DND-41 (cell line): ENCODE measurements at regions not wholly inside any gene's neighbourhood (a gene's known extent, or its start where the extent isn't known, plus 50 kb on each side); places are given as distances from the start of the nearest gene placed in this dataset.

Experiments used
- ATAC-seq: fragments of 200-7000 bp; cut with Tn5 transposase; 3 replicates; pipeline ENCODE4 v1.9.1; 2021; ENCODE audit warnings: low read depth; ENCODE audit not compliant: insufficient read depth
- DNase-seq: peaks from one replicate; pipeline ENCODE4 v3.0.0-alpha.2; 2020
- H2AFZ ChIP-seq: 2 replicates; pipeline ENCODE4 v1.6.0; 2012; ENCODE audit warnings: low read depth, low read length
- H3K27ac ChIP-seq: 2 replicates; pipeline ENCODE4 v1.5.1; 2012; ENCODE audit warnings: low read length, inconsistent platforms
- H3K27me3 ChIP-seq: fragments of 200-600 bp; sonication (generic); 2 replicates; pipeline ENCODE4 v1.6.0; 2012; ENCODE audit warnings: low read length, mild to moderate bottlenecking, inconsistent platforms; ENCODE audit not compliant: insufficient read depth, poor library complexity
- H3K36me3 ChIP-seq: 2 replicates; pipeline ENCODE4 v1.5.1; 2012; ENCODE audit warnings: low read length, inconsistent platforms; ENCODE audit not compliant: insufficient read depth
- H3K4me1 ChIP-seq: 2 replicates; pipeline ENCODE4 v1.5.1; 2012; ENCODE audit warnings: mild to moderate bottlenecking, low read length; ENCODE audit not compliant: insufficient read depth
- H3K4me2 ChIP-seq: 2 replicates; pipeline ENCODE4 v1.6.0; 2012; ENCODE audit warnings: mild to moderate bottlenecking, moderate library complexity, low read length, inconsistent platforms; ENCODE audit not compliant: insufficient read depth
- H3K4me3 ChIP-seq, 2 experiments: fragments of 200-600 bp in 1 of 2; shearing (Covaris generic) in 1 of 2; 2 replicates each; pipeline ENCODE4 v1.5.1; 2012 to 2016; ENCODE audit warnings: inconsistent platforms in 2 of 2, low read length in 2 of 2, mild to moderate bottlenecking in 2 of 2, low read depth in 1 of 2, moderate library complexity in 1 of 2
- H3K79me2 ChIP-seq: 2 replicates; pipeline ENCODE4 v1.6.0; 2012; ENCODE audit warnings: low read length, inconsistent platforms; ENCODE audit not compliant: insufficient read depth
- H3K9ac ChIP-seq: 2 replicates; pipeline ENCODE4 v1.6.0; 2012; ENCODE audit warnings: low read depth, mild to moderate bottlenecking, inconsistent platforms, low read length, moderate library complexity
- H3K9me3 ChIP-seq: 2 replicates; pipeline ENCODE4 v1.5.1; 2012; ENCODE audit warnings: low read length, moderate library complexity, mild to moderate bottlenecking, inconsistent platforms; ENCODE audit not compliant: insufficient read depth, severe bottlenecking
- H4K20me1 ChIP-seq: 2 replicates; pipeline ENCODE4 v1.6.0; 2012; ENCODE audit warnings: low read length; ENCODE audit not compliant: insufficient read depth
- EZH2 ChIP-seq: IDR thresholded peaks from 3 replicates; pipeline ENCODE4 v1.6.1; 2012; ENCODE audit warnings: borderline replicate concordance, low read depth, mild to moderate bottlenecking, moderate library complexity, low read length, inconsistent platforms; ENCODE audit not compliant: severe bottlenecking
- TF ChIP-seq, protein P1 (sequence below): IDR thresholded peaks from 2 replicates; pipeline ENCODE4 v1.5.1; 2012; ENCODE audit warnings: borderline replicate concordance, low read length, moderate library complexity, mild to moderate bottlenecking; ENCODE audit not compliant: poor library complexity, severe bottlenecking; ENCODE audit errors: extremely low read depth

DNA sequence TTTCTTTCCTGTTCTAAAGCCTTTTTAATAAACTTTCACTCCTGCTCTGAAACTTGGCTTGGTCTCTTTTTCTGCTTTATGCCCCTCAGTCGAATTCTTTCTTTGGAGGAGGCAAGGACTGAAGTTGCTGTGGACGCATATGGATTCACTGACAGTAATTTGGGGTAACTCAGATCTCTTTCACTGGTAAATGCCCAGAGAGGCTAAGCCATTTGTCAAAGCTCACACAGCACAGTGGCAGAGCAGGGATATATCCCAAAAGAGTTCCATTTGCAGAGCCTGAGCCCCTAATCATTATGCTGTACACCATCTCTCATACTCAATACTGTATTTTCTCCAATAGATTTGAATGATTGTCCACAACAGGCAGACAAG lies 72.3 kb upstream of the GALNT15 start:
- no peak overlapping the region for H2AFZ ChIP-seq
- H3K9ac ChIP-seq: no peak overlapping the region
- H3K27ac ChIP-seq: no peak overlapping the region
- H3K36me3 ChIP-seq: no peaks in the 10 kb centered on the region
- H3K4me3 ChIP-seq: no peak overlapping the region
- H3K9me3 ChIP-seq: no peaks in the 10 kb centered on the region
- no peaks in the 10 kb centered on the region for H3K4me1 ChIP-seq
- DNase-seq (no peak), ATAC-seq (no peak)
- H3K4me2 ChIP-seq: no peak overlapping the region
- H4K20me1 ChIP-seq: no peaks in the 10 kb centered on the region
- H3K79me2 ChIP-seq: no peaks in the 10 kb centered on the region
- no peak for TF ChIP-seq EZH2
- TF ChIP-seq, protein P1, sequence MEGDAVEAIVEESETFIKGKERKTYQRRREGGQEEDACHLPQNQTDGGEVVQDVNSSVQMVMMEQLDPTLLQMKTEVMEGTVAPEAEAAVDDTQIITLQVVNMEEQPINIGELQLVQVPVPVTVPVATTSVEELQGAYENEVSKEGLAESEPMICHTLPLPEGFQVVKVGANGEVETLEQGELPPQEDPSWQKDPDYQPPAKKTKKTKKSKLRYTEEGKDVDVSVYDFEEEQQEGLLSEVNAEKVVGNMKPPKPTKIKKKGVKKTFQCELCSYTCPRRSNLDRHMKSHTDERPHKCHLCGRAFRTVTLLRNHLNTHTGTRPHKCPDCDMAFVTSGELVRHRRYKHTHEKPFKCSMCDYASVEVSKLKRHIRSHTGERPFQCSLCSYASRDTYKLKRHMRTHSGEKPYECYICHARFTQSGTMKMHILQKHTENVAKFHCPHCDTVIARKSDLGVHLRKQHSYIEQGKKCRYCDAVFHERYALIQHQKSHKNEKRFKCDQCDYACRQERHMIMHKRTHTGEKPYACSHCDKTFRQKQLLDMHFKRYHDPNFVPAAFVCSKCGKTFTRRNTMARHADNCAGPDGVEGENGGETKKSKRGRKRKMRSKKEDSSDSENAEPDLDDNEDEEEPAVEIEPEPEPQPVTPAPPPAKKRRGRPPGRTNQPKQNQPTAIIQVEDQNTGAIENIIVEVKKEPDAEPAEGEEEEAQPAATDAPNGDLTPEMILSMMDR: no peak
- no peaks in the 10 kb centered on the region for H3K27me3 ChIP-seq

DNA sequence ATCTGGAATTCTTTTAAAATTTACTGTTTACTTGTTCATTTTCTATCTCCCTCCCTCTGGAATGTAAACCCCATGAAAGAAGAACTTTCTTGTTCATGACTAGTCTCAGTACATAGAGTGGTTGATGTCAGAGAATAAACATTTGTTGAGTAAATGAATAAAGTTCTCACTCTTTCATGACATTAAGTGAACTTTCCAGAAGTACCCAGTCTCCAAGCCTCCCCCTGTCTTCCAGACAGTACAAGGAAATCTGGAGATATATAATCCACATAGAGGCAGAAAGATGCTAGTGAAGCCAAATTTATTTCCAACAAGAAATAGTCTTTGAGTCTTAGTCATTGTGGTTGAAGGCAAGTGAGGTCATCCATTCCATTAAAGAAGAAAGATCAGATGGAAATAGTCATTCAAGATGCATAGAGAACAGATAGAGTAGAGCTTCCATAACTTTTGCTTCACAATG lies 71.5 kb upstream of the GALNT15 start:
- no peaks in the 10 kb centered on the region for H3K79me2 ChIP-seq
- H3K36me3 ChIP-seq: no peaks in the 10 kb centered on the region
- no peak overlapping the region for H3K27ac ChIP-seq
- H3K4me2 ChIP-seq: no peak overlapping the region
- peaks cover 1% of the 10 kb centered on the region for H3K9me3 ChIP-seq
- ATAC-seq (no peak), DNase-seq (no peak)
- no peak overlapping the region for H2AFZ ChIP-seq
- no peaks in the 10 kb centered on the region for H4K20me1 ChIP-seq
- H3K4me1 ChIP-seq: no peaks in the 10 kb centered on the region
- H3K9ac ChIP-seq: no peak overlapping the region
- no peak overlapping the region for H3K4me3 ChIP-seq
- no peak for TF ChIP-seq EZH2
- TF ChIP-seq, protein P1: no peak
- H3K27me3 ChIP-seq: no peaks in the 10 kb centered on the region

DNA sequence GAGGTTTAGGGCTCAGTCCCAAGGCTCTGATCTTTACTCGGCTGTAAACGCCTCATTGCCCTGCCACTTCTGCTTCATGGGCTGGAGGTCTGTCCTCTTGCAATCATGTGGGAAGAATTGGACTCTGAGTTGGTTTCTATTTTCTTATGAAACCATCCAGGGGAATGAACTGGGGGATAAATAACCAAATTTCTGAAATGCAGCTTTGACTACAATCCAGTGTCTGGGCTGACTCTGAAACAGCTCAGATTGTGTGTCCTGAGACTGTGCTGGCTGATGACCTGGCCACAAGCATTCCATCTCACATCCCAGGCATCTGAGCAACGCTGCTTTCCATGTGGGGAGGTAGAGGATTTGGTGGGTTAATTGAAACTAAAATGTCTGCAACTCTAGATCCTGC lies 71.0 kb upstream of the GALNT15 start:
- Histone ChIP-seq H3K4me1 (no peaks in the 10 kb centered on the region), H3K27me3 (no peaks in the 10 kb centered on the region), H4K20me1 (no peaks in the 10 kb centered on the region), H3K9me3 (peaks cover 2% of the 10 kb centered on the region), H2AFZ (no peak overlapping the region), H3K79me2 (no peaks in the 10 kb centered on the region), H3K4me2 (no peak overlapping the region), H3K36me3 (no peaks in the 10 kb centered on the region), H3K27ac (no peak overlapping the region), H3K9ac (no peak overlapping the region), H3K4me3 (no peak overlapping the region)
- no peak for ATAC-seq
- TF ChIP-seq, protein P1: no peak
- TF ChIP-seq EZH2: no peak
- no peak for DNase-seq

DNA sequence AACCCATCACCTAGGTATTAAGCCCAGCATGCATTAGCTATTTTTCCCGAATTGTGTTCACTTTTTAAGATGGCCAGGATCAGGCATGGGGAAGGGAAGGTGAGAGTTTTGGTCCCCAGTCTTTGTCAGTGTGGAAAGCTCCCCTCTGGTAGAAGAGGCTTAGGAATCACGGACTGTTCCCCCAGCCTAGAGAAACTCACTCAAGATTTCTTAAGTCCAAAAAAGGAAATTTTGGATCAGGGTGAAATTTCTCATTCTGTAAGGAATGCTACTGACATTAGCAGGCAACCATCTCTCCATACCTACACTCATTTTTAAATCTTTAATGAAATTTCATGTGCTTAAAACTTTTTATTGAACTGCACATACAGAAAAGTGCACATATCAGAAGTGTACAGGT lies 70.3 kb upstream of the GALNT15 start:
- ATAC-seq (no peak), DNase-seq (no peak)
- H4K20me1 ChIP-seq: no peaks in the 10 kb centered on the region
- H3K4me3 ChIP-seq: no peak overlapping the region
- H3K9ac ChIP-seq: no peak overlapping the region
- TF ChIP-seq EZH2: no peak
- TF ChIP-seq, protein P1: no peak
- no peak overlapping the region for H2AFZ ChIP-seq
- H3K4me2 ChIP-seq: no peak overlapping the region
- H3K27ac ChIP-seq: no peak overlapping the region
- no peaks in the 10 kb centered on the region for H3K27me3 ChIP-seq
- peaks cover 2% of the 10 kb centered on the region for H3K9me3 ChIP-seq
- no peaks in the 10 kb centered on the region for H3K36me3 ChIP-seq
- no peaks in the 10 kb centered on the region for H3K79me2 ChIP-seq
- H3K4me1 ChIP-seq: no peaks in the 10 kb centered on the region
